Endothelial cell of umbilical vein (primary cell): ENCODE measurements at regions not wholly inside any gene's neighbourhood (a gene's known extent, or its start where the extent isn't known, plus 50 kb on each side); places are given as distances from the start of the nearest gene placed in this dataset.

Experiments
- CTCF ChIP-seq, 2 donors: IDR thresholded peaks; 1 replicate in 1 of 2; 2 replicates in 1 of 2; pipeline ENCODE4 v1.5.1; 2011; ENCODE audit warnings: low read length in 2 of 2, mild to moderate bottlenecking in 2 of 2, moderate library complexity in 2 of 2, control low read depth in 1 of 2, inconsistent platforms in 1 of 2, low read depth in 1 of 2; ENCODE audit not compliant: insufficient read depth in 1 of 2; ENCODE audit errors: extremely low read depth in 1 of 2
- EZH2 ChIP-seq: IDR thresholded peaks from 2 replicates; pipeline ENCODE4 v1.6.1; 2012; ENCODE audit warnings: borderline replicate concordance, low read depth, mild to moderate bottlenecking, moderate library complexity, low read length, inconsistent platforms; ENCODE audit not compliant: severe bottlenecking
- FOS ChIP-seq: IDR thresholded peaks from 2 replicates; pipeline ENCODE4 v1.6.1; 2011; ENCODE audit warnings: mild to moderate bottlenecking, low read length, moderate library complexity, borderline replicate concordance; ENCODE audit not compliant: insufficient read depth
- JUN ChIP-seq: IDR thresholded peaks from 2 replicates; pipeline ENCODE4 v1.6.1; 2011; ENCODE audit warnings: borderline replicate concordance, low read depth; ENCODE audit not compliant: insufficient read length, insufficient read depth
- MAX ChIP-seq: IDR thresholded peaks from 2 replicates; pipeline ENCODE4 v1.6.1; 2011; ENCODE audit not compliant: insufficient read depth, insufficient read length
- MYC ChIP-seq: IDR thresholded peaks from one replicate; pipeline ENCODE4 v1.6.1; 2011; ENCODE audit warnings: mild to moderate bottlenecking, low read depth, low read length
- POLR2A ChIP-seq: IDR thresholded peaks from 2 replicates; pipeline ENCODE4 v1.6.1; 2012; ENCODE audit warnings: low read depth, mild to moderate bottlenecking, control low read depth, low read length
- POLR2AphosphoS5 ChIP-seq: IDR thresholded peaks from 2 replicates; pipeline ENCODE4 v1.6.1; 2012; ENCODE audit warnings: low read depth, mild to moderate bottlenecking, control low read depth, low read length, moderate library complexity; ENCODE audit not compliant: insufficient read depth

GRCh38 chr4:129668092-129668491 lies 572.1 kb downstream of the C4orf33 start:
- TF ChIP-seq POLR2AphosphoS5 (no peak), CTCF (IDR thresholded peaks at IDR 0.05; ENCODE audit: extremely low read depth in 1 of 2, insufficient read depth in 1 of 2, low read depth in 1 of 2, low read length in 2 of 2) (no peak), EZH2 (no peak), POLR2A (no peak), JUN (no peak), FOS (no peak), MAX (no peak), MYC (no peak)
